H1 (cell line): ENCODE measurements at regions not wholly inside any gene's neighbourhood (a gene's known extent, or its start where the extent isn't known, plus 50 kb on each side); places are given as distances from the start of the nearest gene placed in this dataset.

Source experiments
- GABPA ChIP-seq: IDR thresholded peaks from 2 replicates; pipeline ENCODE4 v1.6.1; 2011; ENCODE audit warnings: mild to moderate bottlenecking, low read length, moderate library complexity, borderline replicate concordance; ENCODE audit not compliant: insufficient read depth
- MAFK ChIP-seq: IDR thresholded peaks from 2 replicates; pipeline ENCODE4 v1.6.1; 2012; ENCODE audit warnings: low read depth, mild to moderate bottlenecking, improper control_type of control experiment, low read length

DNA sequence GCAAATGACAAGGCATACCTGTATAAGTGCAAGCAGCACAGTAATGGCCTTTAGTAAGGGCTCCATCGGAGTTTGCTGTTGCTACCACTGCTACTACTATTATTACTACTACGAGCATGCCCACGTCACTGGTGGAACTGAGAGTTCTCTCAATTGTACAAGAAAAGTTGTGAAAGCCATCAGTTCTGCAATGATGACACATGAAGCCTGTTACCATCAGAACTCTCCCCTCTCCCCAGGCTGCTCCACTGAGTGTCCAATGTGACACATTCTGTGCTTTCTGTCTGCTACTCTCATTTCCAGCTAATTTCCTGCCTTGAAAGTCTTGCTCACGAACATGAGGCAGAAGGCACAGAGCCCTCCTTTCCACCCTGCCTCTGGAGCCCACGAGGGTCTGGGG lies 263.2 kb upstream of the MGMT start (continued):
- TF ChIP-seq GABPA, result no peak
- TF ChIP-seq MAFK, result no peak
